Keratinocyte (primary cell): ENCODE measurements at regions not wholly inside any gene's neighbourhood (a gene's known extent, or its start where the extent isn't known, plus 50 kb on each side); places are given as distances from the start of the nearest gene placed in this dataset.

ENCODE experiments used
- CTCF ChIP-seq, 3 experiments: IDR thresholded peaks in 1 of 3; conservative IDR thresholded peaks in 1 of 3; optimal IDR thresholded peaks in 1 of 3; 2 replicates in 2 of 3; 3 replicates in 1 of 3; pipeline versions ENCODE3 to v1.5.1; 2011; ENCODE audit warnings: low read length in 3 of 3, mild to moderate bottlenecking in 3 of 3, moderate library complexity in 2 of 3, control low read depth in 1 of 3, inconsistent platforms in 1 of 3; ENCODE audit not compliant: insufficient read depth in 2 of 3; ENCODE audit errors: extremely low read depth in 1 of 3
- EZH2 ChIP-seq: IDR thresholded peaks from one replicate; pipeline ENCODE4 v1.6.1; 2012; ENCODE audit warnings: inconsistent platforms, mild to moderate bottlenecking, low read length, moderate library complexity

GRCh38 chrX:94178145-94178788, 504.3 kb downstream of the FAM133A start:
- no peak for TF ChIP-seq CTCF (optimal IDR thresholded peaks at IDR 0.05 in 1 of 3, IDR thresholded peaks at IDR 0.05 in 1 of 3, conservative IDR thresholded peaks at IDR 0.05 in 1 of 3; ENCODE audit: extremely low read depth in 1 of 3, insufficient read depth in 2 of 3, low read length in 3 of 3)
- TF ChIP-seq EZH2, result no peak
